ENCODE measurements at regions not wholly inside any gene's neighbourhood (a gene's known extent, or its start where the extent isn't known, plus 50 kb on each side); places are given as distances from the start of the nearest gene placed in this dataset.

- H3K56ac ChIP-seq (ENCODE audit: insufficient read length, low read depth, low read length): no peak overlapping the region
- Mint-ChIP-seq H3K4me3 (no peak overlapping the region), H3K27me3 (ENCODE audit: low read depth) (no peaks in the 10 kb centered on the region), H3K36me3 (ENCODE audit: insufficient read depth in 1 of 3, low read depth in 3 of 3) (no peaks in the 10 kb centered on the region), H3K27ac (no peak overlapping the region), H3K4me1 (peaks cover 14 to 20% of the 10 kb centered on the region in 2 experiments), H3K9me3 (no peaks in the 10 kb centered on the region)
- no peak overlapping the region for H2BK5ac ChIP-seq (ENCODE audit: insufficient read length, low read length)
- H3K4me2 ChIP-seq (ENCODE audit: insufficient read depth, insufficient read length, low read length): no peak overlapping the region
- no peak overlapping the region for H3K18ac ChIP-seq (ENCODE audit: insufficient read length, low read depth, low read length)
- no peak overlapping the region for H4K8ac ChIP-seq (replicated peaks; ENCODE audit: insufficient read length, low read depth, low read length)
- H3K4ac ChIP-seq (ENCODE audit: low read depth, low read length): no peak overlapping the region
- no peaks in the 10 kb centered on the region for H3K23me2 ChIP-seq (ENCODE audit: insufficient read length, low read depth, low read length, poor library complexity, severe bottlenecking)
- no peak overlapping the region for H3K14ac ChIP-seq (ENCODE audit: insufficient read depth, low read length)
- no peak overlapping the region for H3K27ac ChIP-seq (ENCODE audit: insufficient read length, low read depth, low read length)
- H2BK12ac ChIP-seq (ENCODE audit: insufficient read length, low read depth, low read length): no peak overlapping the region
- 0 out of 2 replicates have a peak, but pooled peaks cover 5% of the 10 kb centered on the region for H3K4me1 ChIP-seq (ENCODE audit: insufficient read depth, low read length)
- no peak overlapping the region for H2BK20ac ChIP-seq (ENCODE audit: low read depth, low read length, poor library complexity, severe bottlenecking)
- H2BK120ac ChIP-seq (ENCODE audit: low read depth, low read length, poor library complexity, severe bottlenecking): no peak overlapping the region
- no CpG with 5 or more reads among the region's 1 CpG for WGBS (ENCODE audit: extremely low coverage, insufficient read length, low lambda C conversion rate)
- no peak overlapping the region for H2AFZ ChIP-seq (ENCODE audit: low read length)
- H4K5ac ChIP-seq (ENCODE audit: insufficient read length, low read depth, low read length): no peak overlapping the region
- H3K27me3 ChIP-seq (ENCODE audit: insufficient read depth, low read length): no peaks in the 10 kb centered on the region
- H2BK15ac ChIP-seq (ENCODE audit: low read depth, low read length): no peak overlapping the region
- H3K79me1 ChIP-seq (ENCODE audit: insufficient read depth, low read depth, low read length, poor library complexity, severe bottlenecking): no peaks in the 10 kb centered on the region
- H3K9ac ChIP-seq (ENCODE audit: extremely low read depth, insufficient read length, low read length): no peak overlapping the region
- no peak overlapping the region for H3K23ac ChIP-seq (ENCODE audit: insufficient read length, low read depth, low read length)
- H4K91ac ChIP-seq (ENCODE audit: insufficient read length, low read depth, low read length): no peak overlapping the region
- TF ChIP-seq CTCF (conservative IDR thresholded peaks at IDR 0.05): no peak
- no peak overlapping the region for H3T11ph ChIP-seq (ENCODE audit: low read length)
- H2AK5ac ChIP-seq (ENCODE audit: insufficient read length, low read length): no peak overlapping the region
- DNase-seq: no peak
- no peaks in the 10 kb centered on the region for H4K20me1 ChIP-seq (ENCODE audit: control insufficient read depth, insufficient read depth, insufficient read length)
- H3K79me2 ChIP-seq (ENCODE audit: insufficient read depth, low read length): no peaks in the 10 kb centered on the region
- H3K9me3 ChIP-seq (ENCODE audit: control insufficient read depth, low read depth, low read length): no peaks in the 10 kb centered on the region
Observed at GRCh38 chr1:56289260-56289659, 290.1 kb downstream of the PLPP3 start.

Measured in H9 (cell line).